Activated CD8-positive, alpha-beta T cell treated with anti-CD3 and anti-CD28 coated beads, Interleukin-2, amount 10 ng/mL, durations not matched to agents 7 days and 5 days (primary cell): ENCODE measurements at regions not wholly inside any gene's neighbourhood (a gene's known extent, or its start where the extent isn't known, plus 50 kb on each side); places are given as distances from the start of the nearest gene placed in this dataset.
"Not testable (repeated sequence)": the region's sequence is repeated elsewhere in the genome, so short reads cannot be mapped to it uniquely, and the experiment has no call there.

Experiments used
- ATAC-seq: fragments of 150-1000 bp; cut with Tn5 transposase; one replicate; pipeline ENCODE4 v1.10.0; 2021; ENCODE audit warnings: moderate library complexity
- CTCF ChIA-PET: fragments of 350-600 bp; sonication (Branson Sonifier 250); formaldehyde crosslinking; loops from one replicate; lab custom pipeline; 2021; ENCODE audit warnings: antibody characterized with exemption; lab: Charles Lee
- POLR2A ChIA-PET: fragments of 350-600 bp; sonication (Branson Sonifier 250); formaldehyde crosslinking; loops from one replicate; lab custom pipeline; 2021; ENCODE audit warnings: antibody characterized with exemption; lab: Charles Lee
- DNase-seq: peaks from one replicate; pipeline ENCODE4 v3.0.0-alpha.2; 2020
- H3K27ac Mint-ChIP-seq: one replicate; pipeline ENCODE4 v1.8.0; 2021; ENCODE audit warnings: mild to moderate bottlenecking, mixed read lengths
- H3K27me3 Mint-ChIP-seq: one replicate; pipeline ENCODE4 v1.8.0; 2021; ENCODE audit warnings: low read depth, mixed read lengths
- H3K36me3 Mint-ChIP-seq: one replicate; pipeline ENCODE4 v1.8.0; 2021; ENCODE audit warnings: low read depth, mixed read lengths
- H3K4me1 Mint-ChIP-seq: one replicate; pipeline ENCODE4 v1.8.0; 2021; ENCODE audit warnings: low read depth, mixed read lengths
- H3K4me3 Mint-ChIP-seq: one replicate; pipeline ENCODE4 v1.8.0; 2021; ENCODE audit warnings: mild to moderate bottlenecking, mixed read lengths
- H3K9me3 Mint-ChIP-seq: one replicate; pipeline ENCODE4 v1.8.0; 2022; ENCODE audit warnings: mixed read lengths; ENCODE audit not compliant: insufficient read depth

GRCh38 chr2:16415861-16416260 is 249.8 kb downstream of the CYRIA start:
- POLR2A ChIA-PET, CTCF ChIA-PET, DNase-seq, H3K27me3 Mint-ChIP-seq, H3K9me3 Mint-ChIP-seq, H3K4me1 Mint-ChIP-seq, H3K27ac Mint-ChIP-seq, H3K36me3 Mint-ChIP-seq, H3K4me3 Mint-ChIP-seq, ATAC-seq: not testable (repeated sequence)

- no peaks in the 10 kb centered on the region for H3K27me3 Mint-ChIP-seq
- CTCF ChIA-PET = no interaction called here
- H3K4me1 Mint-ChIP-seq = no peaks in the 10 kb centered on the region
These were observed 251.7 kb downstream of the CYRIA start for GRCh38 chr2:16413947-16414346.

GRCh38 chr2:16413285-16413684 is 252.3 kb downstream of the CYRIA start:
- no peaks in the 10 kb centered on the region for H3K4me1 Mint-ChIP-seq
- CTCF ChIA-PET = no interaction called here
- no peak for ATAC-seq
- no peak overlapping the region for H3K4me3 Mint-ChIP-seq
- no peaks in the 10 kb centered on the region for H3K9me3 Mint-ChIP-seq
- H3K27me3 Mint-ChIP-seq = no peaks in the 10 kb centered on the region
- DNase-seq = no peak
- POLR2A ChIA-PET = no interaction called here
- no peak overlapping the region for H3K27ac Mint-ChIP-seq
- no peaks in the 10 kb centered on the region for H3K36me3 Mint-ChIP-seq

More at GRCh38 chr2:16413947-16414346, 251.7 kb downstream of the CYRIA start:
- no peaks in the 10 kb centered on the region for H3K9me3 Mint-ChIP-seq
- POLR2A ChIA-PET = no interaction called here
- no peaks in the 10 kb centered on the region for H3K36me3 Mint-ChIP-seq
- H3K4me3 Mint-ChIP-seq = no peak overlapping the region
- no peak for ATAC-seq
- DNase-seq = no peak
- no peak overlapping the region for H3K27ac Mint-ChIP-seq

- Mint-ChIP-seq H3K4me3 (no peak overlapping the region), H3K9me3 (no peaks in the 10 kb centered on the region), H3K4me1 (no peaks in the 10 kb centered on the region), H3K27me3 (no peaks in the 10 kb centered on the region), H3K36me3 (no peaks in the 10 kb centered on the region), H3K27ac (no peak overlapping the region)
- ChIA-PET POLR2A (no interaction called here), CTCF (no interaction called here)
- DNase-seq = no peak
- ATAC-seq = no peak
These were observed 253.2 kb downstream of the CYRIA start for GRCh38 chr2:16412321-16413030.

GRCh38 chr2:16411788-16412187 is 253.8 kb downstream of the CYRIA start:
- no peaks in the 10 kb centered on the region for H3K36me3 Mint-ChIP-seq
- DNase-seq (no peak), ATAC-seq (no peak)
- no peaks in the 10 kb centered on the region for H3K4me1 Mint-ChIP-seq
- no peak overlapping the region for H3K4me3 Mint-ChIP-seq
- no peaks in the 10 kb centered on the region for H3K9me3 Mint-ChIP-seq
- ChIA-PET CTCF (no interaction called here), POLR2A (no interaction called here)
- no peak overlapping the region for H3K27ac Mint-ChIP-seq
- no peaks in the 10 kb centered on the region for H3K27me3 Mint-ChIP-seq

GRCh38 chr2:16409849-16410248 is 255.8 kb downstream of the CYRIA start:
- no peak overlapping the region for H3K27ac Mint-ChIP-seq

GRCh38 chr2:16409006-16409390 is 256.6 kb downstream of the CYRIA start:
- Mint-ChIP-seq H3K36me3 (no peaks in the 10 kb centered on the region), H3K9me3 (no peaks in the 10 kb centered on the region), H3K4me1 (no peaks in the 10 kb centered on the region), H3K27ac (no peak overlapping the region), H3K4me3 (no peak overlapping the region), H3K27me3 (no peaks in the 10 kb centered on the region)
- ChIA-PET CTCF (no interaction called here), POLR2A (no interaction called here)
- ATAC-seq (no peak), DNase-seq (no peak)

More at GRCh38 chr2:16409849-16410248, 255.8 kb downstream of the CYRIA start:
- no peak for DNase-seq
- H3K4me3 Mint-ChIP-seq = no peak overlapping the region
- ChIA-PET CTCF (no interaction called here), POLR2A (no interaction called here)
- H3K9me3 Mint-ChIP-seq = no peaks in the 10 kb centered on the region
- ATAC-seq = no peak
- no peaks in the 10 kb centered on the region for H3K36me3 Mint-ChIP-seq
- no peaks in the 10 kb centered on the region for H3K27me3 Mint-ChIP-seq
- H3K4me1 Mint-ChIP-seq = no peaks in the 10 kb centered on the region

GRCh38 chr2:16408331-16409005 is 257.2 kb downstream of the CYRIA start:
- Mint-ChIP-seq H3K27ac (no peak overlapping the region), H3K9me3 (no peaks in the 10 kb centered on the region), H3K36me3 (no peaks in the 10 kb centered on the region), H3K27me3 (no peaks in the 10 kb centered on the region), H3K4me1 (no peaks in the 10 kb centered on the region), H3K4me3 (no peak overlapping the region)
- ATAC-seq = no peak
- CTCF ChIA-PET = no interaction called here
- DNase-seq = no peak
- POLR2A ChIA-PET = no interaction called here

GRCh38 chr2:16407358-16407757 is 258.3 kb downstream of the CYRIA start:
- no peak overlapping the region for H3K27ac Mint-ChIP-seq
- no peaks in the 10 kb centered on the region for H3K36me3 Mint-ChIP-seq
- H3K27me3 Mint-ChIP-seq = no peaks in the 10 kb centered on the region
- ATAC-seq (no peak), DNase-seq (no peak)
- CTCF ChIA-PET = no interaction called here
- no peak overlapping the region for H3K4me3 Mint-ChIP-seq
- no peaks in the 10 kb centered on the region for H3K9me3 Mint-ChIP-seq
- no peaks in the 10 kb centered on the region for H3K4me1 Mint-ChIP-seq
- POLR2A ChIA-PET = no interaction called here

- ATAC-seq (no peak), DNase-seq (no peak)
- H3K36me3 Mint-ChIP-seq = no peaks in the 10 kb centered on the region
- CTCF ChIA-PET = no interaction called here
- POLR2A ChIA-PET = no interaction called here
- H3K27ac Mint-ChIP-seq = no peak overlapping the region
- H3K4me3 Mint-ChIP-seq = no peak overlapping the region
- H3K27me3 Mint-ChIP-seq = no peaks in the 10 kb centered on the region
- no peaks in the 10 kb centered on the region for H3K4me1 Mint-ChIP-seq
- H3K9me3 Mint-ChIP-seq = no peaks in the 10 kb centered on the region
These were observed 258.9 kb downstream of the CYRIA start for GRCh38 chr2:16406496-16407289.

GRCh38 chr2:16405551-16405950 is 260.1 kb downstream of the CYRIA start:
- ChIA-PET CTCF (no interaction called here), POLR2A (no interaction called here)
- DNase-seq = no peak
- Mint-ChIP-seq H3K4me1 (no peaks in the 10 kb centered on the region), H3K36me3 (no peaks in the 10 kb centered on the region), H3K4me3 (no peak overlapping the region), H3K27me3 (no peaks in the 10 kb centered on the region), H3K27ac (no peak overlapping the region), H3K9me3 (no peaks in the 10 kb centered on the region)
- ATAC-seq = no peak
